T-helper 2 cell treated with Interferon-gamma antibody and Interleukin-4, amounts not matched to agents 5 μg/mL and 100 μg/mL, for 36 hours (primary cell): ENCODE measurements at regions not wholly inside any gene's neighbourhood (a gene's known extent, or its start where the extent isn't known, plus 50 kb on each side); places are given as distances from the start of the nearest gene placed in this dataset.

Experiments used
- DNase-seq: peaks from one replicate; pipeline ENCODE4 v3.0.0; 2021; ENCODE audit warnings: low spot score
- H3K27ac Mint-ChIP-seq: one replicate; pipeline ENCODE4 v1.8.0; 2021; ENCODE audit warnings: mild to moderate bottlenecking, mixed read lengths
- H3K27me3 Mint-ChIP-seq: one replicate; pipeline ENCODE4 v1.8.0; 2021; ENCODE audit warnings: low read depth, mixed read lengths
- H3K36me3 Mint-ChIP-seq: one replicate; pipeline ENCODE4 v1.8.0; 2021; ENCODE audit warnings: low read depth, mixed read lengths
- H3K4me1 Mint-ChIP-seq: one replicate; pipeline ENCODE4 v1.8.0; 2021; ENCODE audit warnings: low read depth, mixed read lengths
- H3K4me3 Mint-ChIP-seq: one replicate; pipeline ENCODE4 v1.8.0; 2022; ENCODE audit warnings: mild to moderate bottlenecking, moderate library complexity, mixed read lengths
- H3K9me3 Mint-ChIP-seq: one replicate; pipeline ENCODE4 v1.8.0; 2021; ENCODE audit warnings: mixed read lengths

- Mint-ChIP-seq H3K27me3 (no peaks in the 10 kb centered on the region), H3K27ac (peak overlapping the region; percentile 91), H3K4me1 (peaks cover 80% of the 10 kb centered on the region), H3K4me3 (peak overlapping the region; percentile 74), H3K36me3 (peaks cover 31% of the 10 kb centered on the region), H3K9me3 (peaks cover 29% of the 10 kb centered on the region)
- DNase-seq, result peak; percentile 65
These were observed 222.8 kb downstream of the ARL4C start for GRCh38 chr2:234273887-234274584.

DNA sequence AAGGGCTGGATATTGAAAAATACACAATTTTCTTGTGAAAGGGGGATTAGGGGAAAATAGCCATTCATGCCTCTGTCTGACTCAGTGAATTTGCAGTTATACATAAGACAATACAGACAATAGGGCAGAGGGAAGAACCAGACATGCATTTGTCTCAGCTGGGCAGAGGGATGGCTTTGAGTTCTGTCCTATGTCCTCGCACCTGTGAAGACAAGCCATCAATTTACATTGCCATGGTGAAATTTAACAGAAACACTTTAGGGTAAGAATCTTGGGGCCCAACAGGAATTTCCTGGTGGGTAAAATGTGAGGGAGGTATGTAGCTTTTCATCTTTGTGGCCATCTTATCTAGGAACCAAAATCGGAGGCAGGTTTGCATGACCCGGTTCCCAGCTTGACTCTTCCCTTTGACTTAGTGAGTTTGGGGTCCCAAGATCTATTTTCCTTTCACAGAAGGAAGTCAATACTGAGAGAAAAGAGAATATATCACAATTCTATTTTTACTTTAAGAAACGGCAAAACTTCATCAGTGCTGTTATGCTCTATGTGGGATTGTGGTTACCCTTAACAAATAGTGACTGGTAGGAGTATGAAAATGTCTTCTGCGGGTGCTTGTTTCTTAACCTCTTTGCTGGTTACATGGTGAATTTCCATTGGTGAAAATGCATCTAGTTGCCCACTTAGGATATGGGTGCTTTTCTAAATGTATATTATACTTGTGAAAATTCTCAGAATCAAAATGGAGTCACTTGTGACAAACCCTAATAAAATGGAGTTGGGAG is 221.8 kb downstream of the SPP2 start:
- H3K4me1 Mint-ChIP-seq, result peaks cover 73% of the 10 kb centered on the region
- peaks cover 20% of the 10 kb centered on the region for H3K36me3 Mint-ChIP-seq
- H3K27me3 Mint-ChIP-seq, result no peaks in the 10 kb centered on the region
- peak overlapping the region; percentile 33 for H3K4me3 Mint-ChIP-seq
- no peak for DNase-seq
- H3K27ac Mint-ChIP-seq, result peak overlapping the region; percentile 67
- H3K9me3 Mint-ChIP-seq, result peaks cover 18% of the 10 kb centered on the region

GRCh38 chr2:234271338-234271737 is 220.8 kb downstream of the SPP2 start:
- no peak for DNase-seq
- peaks cover 18% of the 10 kb centered on the region for H3K9me3 Mint-ChIP-seq
- H3K36me3 Mint-ChIP-seq, result peaks cover 19% of the 10 kb centered on the region
- H3K27ac Mint-ChIP-seq, result no peak overlapping the region
- H3K27me3 Mint-ChIP-seq, result no peaks in the 10 kb centered on the region
- H3K4me3 Mint-ChIP-seq, result no peak overlapping the region
- H3K4me1 Mint-ChIP-seq, result peaks cover 78% of the 10 kb centered on the region

DNA sequence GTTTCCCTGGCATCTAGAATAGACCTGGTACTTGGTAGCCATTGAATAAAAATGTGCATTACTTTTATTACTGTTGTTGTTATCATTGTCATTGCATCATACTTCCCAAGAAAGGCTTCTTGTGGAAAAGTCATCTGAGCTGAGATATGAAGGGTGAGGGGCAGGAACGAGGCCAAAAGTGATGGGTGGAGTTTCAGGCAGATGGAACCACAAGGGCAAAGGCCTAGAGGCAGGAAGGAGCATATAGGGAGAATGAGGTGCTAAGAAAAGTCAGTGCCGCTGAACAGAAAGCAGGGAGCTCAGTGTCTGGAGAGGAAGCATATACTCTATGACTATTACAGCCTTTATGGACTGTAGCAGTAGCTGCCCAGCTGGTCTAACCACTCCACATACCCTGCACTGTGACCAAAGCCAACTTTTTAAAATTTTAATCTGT is 219.3 kb downstream of the SPP2 start:
- no peak for DNase-seq
- H3K9me3 Mint-ChIP-seq, result peaks cover 16% of the 10 kb centered on the region
- H3K4me1 Mint-ChIP-seq, result peaks cover 72% of the 10 kb centered on the region
- H3K36me3 Mint-ChIP-seq, result peaks cover 11% of the 10 kb centered on the region
- H3K27me3 Mint-ChIP-seq, result no peaks in the 10 kb centered on the region
- H3K4me3 Mint-ChIP-seq, result no peak overlapping the region
- peak overlapping the region; percentile 24 for H3K27ac Mint-ChIP-seq

GRCh38 chr2:234267534-234267933 is 217.0 kb downstream of the SPP2 start:
- no peak overlapping the region for H3K27ac Mint-ChIP-seq
- H3K27me3 Mint-ChIP-seq, result no peaks in the 10 kb centered on the region
- H3K9me3 Mint-ChIP-seq, result peaks cover 11% of the 10 kb centered on the region
- peaks cover 6% of the 10 kb centered on the region for H3K36me3 Mint-ChIP-seq
- DNase-seq, result no peak
- peaks cover 52% of the 10 kb centered on the region for H3K4me1 Mint-ChIP-seq
- H3K4me3 Mint-ChIP-seq, result peak overlapping the region; percentile 3

DNA sequence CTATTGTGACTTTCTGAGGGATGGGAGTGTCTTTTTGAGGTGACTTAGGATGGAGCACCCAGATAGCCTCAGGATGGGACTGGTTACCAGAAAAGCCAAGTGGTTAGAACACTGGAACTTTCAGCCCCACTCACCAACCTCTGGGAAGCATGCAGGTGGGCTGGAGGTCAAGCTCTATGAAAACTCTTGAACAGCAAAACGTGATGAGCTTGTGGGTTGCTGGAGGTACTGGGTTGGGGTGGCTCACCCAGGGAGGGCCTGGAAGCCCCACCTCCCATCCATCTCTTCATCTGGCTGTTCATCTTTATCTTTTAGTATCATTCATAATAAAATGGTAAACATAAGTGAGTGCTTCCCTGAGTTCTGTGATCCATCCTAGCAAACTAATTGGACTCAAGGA is 216.4 kb downstream of the SPP2 start:
- no peak for DNase-seq
- Mint-ChIP-seq H3K36me3 (peaks cover 6% of the 10 kb centered on the region), H3K4me3 (no peak overlapping the region), H3K4me1 (peaks cover 46% of the 10 kb centered on the region), H3K9me3 (peaks cover 11% of the 10 kb centered on the region), H3K27ac (peak overlapping the region; percentile 29), H3K27me3 (no peaks in the 10 kb centered on the region)

DNA sequence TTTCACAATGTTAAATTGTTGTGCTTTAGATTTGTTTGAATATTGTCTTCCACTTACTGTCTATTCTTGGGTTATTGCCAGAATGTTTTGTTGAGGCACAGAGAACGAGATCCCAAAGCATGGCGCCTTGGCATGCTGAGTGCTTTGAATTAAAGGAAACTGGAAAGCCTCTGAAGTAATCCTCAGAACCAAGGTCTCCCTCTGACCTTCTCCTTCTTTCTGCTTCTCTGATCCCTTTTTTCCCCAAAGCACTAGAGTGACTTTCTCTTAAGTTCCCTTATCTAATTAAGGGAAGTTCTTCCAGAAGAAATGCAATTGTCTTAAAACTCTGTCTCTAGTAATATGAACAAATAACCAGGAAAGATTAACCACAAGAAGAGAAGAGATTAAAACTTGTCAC is 214.7 kb downstream of the SPP2 start:
- Mint-ChIP-seq H3K4me1 (peaks cover 32% of the 10 kb centered on the region), H3K4me3 (no peak overlapping the region), H3K36me3 (peaks cover 4% of the 10 kb centered on the region), H3K9me3 (peaks cover 11% of the 10 kb centered on the region), H3K27ac (no peak overlapping the region), H3K27me3 (no peaks in the 10 kb centered on the region)
- no peak for DNase-seq

DNA sequence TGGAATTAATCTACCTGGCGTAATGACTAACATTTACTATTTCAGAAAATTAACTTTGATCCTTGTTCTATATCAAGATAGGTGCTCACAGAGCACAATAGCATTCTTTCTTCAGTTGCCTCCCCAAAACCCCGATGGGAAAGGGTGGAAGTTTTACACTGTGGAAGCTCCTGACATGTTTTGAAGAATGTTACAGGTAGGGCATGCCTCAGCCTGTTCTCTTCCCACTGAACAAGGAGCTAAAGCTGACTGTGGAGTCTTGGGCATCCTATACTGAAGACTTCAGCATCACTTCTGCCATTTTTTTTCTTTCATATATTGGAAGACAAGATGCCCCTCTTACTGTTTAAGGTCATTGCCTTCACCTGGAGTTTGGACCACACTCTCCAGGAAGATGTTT is 211.2 kb downstream of the SPP2 start:
- H3K4me3 Mint-ChIP-seq, result no peak overlapping the region
- no peak for DNase-seq
- peaks cover 1% of the 10 kb centered on the region for H3K36me3 Mint-ChIP-seq
- peaks cover 22% of the 10 kb centered on the region for H3K4me1 Mint-ChIP-seq
- H3K27me3 Mint-ChIP-seq, result no peaks in the 10 kb centered on the region
- H3K9me3 Mint-ChIP-seq, result peaks cover 11% of the 10 kb centered on the region
- H3K27ac Mint-ChIP-seq, result no peak overlapping the region

- DNase-seq, result no peak
- Mint-ChIP-seq H3K36me3 (no peaks in the 10 kb centered on the region), H3K9me3 (peaks cover 6% of the 10 kb centered on the region), H3K27ac (no peak overlapping the region), H3K27me3 (peaks cover 2% of the 10 kb centered on the region), H3K4me1 (peaks cover 20% of the 10 kb centered on the region), H3K4me3 (no peak overlapping the region)
These were observed 208.9 kb downstream of the SPP2 start for GRCh38 chr2:234259440-234259839.

DNA sequence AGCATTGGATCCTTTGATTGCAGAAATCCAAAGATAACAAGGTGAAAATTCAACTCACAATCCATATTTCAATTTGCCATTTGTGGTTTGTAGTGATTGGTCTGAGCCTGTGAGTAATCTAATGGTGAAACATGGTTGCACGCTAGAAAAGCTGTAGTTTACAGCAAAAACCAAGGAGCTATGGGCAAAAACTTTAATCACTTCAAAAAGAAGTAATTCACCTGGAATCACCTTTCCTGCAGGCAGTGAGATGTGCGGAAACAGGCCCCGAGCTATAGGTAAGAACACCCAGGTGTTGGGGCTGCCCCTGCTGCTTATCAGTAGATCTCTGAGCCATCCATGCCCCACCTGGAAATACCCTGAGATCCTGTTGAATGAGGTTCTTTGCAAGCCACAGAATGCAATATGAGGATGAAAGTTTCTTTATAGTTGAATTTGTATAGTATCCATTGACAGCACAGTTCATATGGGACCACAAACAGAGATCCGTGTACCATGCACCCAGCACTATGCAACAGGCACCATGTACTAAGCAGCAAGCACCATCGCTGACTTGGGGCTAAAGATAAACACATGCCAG is 208.2 kb downstream of the SPP2 start:
- H3K27me3 Mint-ChIP-seq, result peaks cover 2% of the 10 kb centered on the region
- no peaks in the 10 kb centered on the region for H3K36me3 Mint-ChIP-seq
- H3K4me3 Mint-ChIP-seq, result no peak overlapping the region
- H3K4me1 Mint-ChIP-seq, result peaks cover 20% of the 10 kb centered on the region
- DNase-seq, result no peak
- no peak overlapping the region for H3K27ac Mint-ChIP-seq
- H3K9me3 Mint-ChIP-seq, result peaks cover 6% of the 10 kb centered on the region

DNA sequence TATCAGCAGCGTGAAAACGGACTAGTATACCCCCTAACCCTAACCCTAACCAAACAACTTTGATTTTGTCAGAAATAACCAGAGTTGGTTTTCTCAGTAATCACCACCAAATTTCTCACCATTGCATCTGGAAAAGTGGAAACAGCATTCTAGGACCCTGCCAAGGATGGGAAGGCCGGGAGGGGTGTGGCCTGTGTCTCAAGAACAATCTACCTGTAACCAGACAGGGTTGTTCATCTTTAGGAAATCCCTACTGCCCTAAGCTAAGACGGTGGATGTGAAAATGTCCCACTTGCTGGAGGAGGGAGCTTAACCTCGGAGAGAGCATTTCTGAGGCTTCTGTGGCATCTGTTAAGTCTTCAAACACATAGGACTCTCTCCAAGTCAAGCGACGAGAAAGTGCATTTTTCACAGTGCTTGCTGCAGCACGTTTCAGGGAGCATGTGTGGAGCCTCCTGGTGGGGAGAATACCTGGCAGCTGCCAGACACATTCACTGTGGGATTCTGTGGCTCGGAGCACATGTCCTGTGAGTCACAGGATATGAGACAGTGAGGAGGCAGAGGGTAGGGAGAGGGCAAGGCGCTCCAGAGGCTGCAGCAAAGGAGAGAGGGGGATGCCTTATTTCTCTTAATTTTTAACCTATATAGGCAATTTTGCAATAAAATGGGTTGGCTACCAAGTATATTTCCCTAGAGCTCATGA is 207.5 kb downstream of the SPP2 start:
- no peak overlapping the region for H3K4me3 Mint-ChIP-seq
- peak; percentile 45 for DNase-seq
- no peaks in the 10 kb centered on the region for H3K36me3 Mint-ChIP-seq
- peaks cover 2% of the 10 kb centered on the region for H3K27me3 Mint-ChIP-seq
- no peak overlapping the region for H3K27ac Mint-ChIP-seq
- peaks cover 5% of the 10 kb centered on the region for H3K9me3 Mint-ChIP-seq
- H3K4me1 Mint-ChIP-seq, result peaks cover 20% of the 10 kb centered on the region

GRCh38 chr2:234256516-234256915 is 206.0 kb downstream of the SPP2 start:
- Mint-ChIP-seq H3K9me3 (no peaks in the 10 kb centered on the region), H3K27me3 (peaks cover 10% of the 10 kb centered on the region), H3K27ac (peak overlapping the region; percentile 10), H3K36me3 (no peaks in the 10 kb centered on the region), H3K4me1 (peaks cover 20% of the 10 kb centered on the region), H3K4me3 (no peak overlapping the region)
- no peak for DNase-seq

DNA sequence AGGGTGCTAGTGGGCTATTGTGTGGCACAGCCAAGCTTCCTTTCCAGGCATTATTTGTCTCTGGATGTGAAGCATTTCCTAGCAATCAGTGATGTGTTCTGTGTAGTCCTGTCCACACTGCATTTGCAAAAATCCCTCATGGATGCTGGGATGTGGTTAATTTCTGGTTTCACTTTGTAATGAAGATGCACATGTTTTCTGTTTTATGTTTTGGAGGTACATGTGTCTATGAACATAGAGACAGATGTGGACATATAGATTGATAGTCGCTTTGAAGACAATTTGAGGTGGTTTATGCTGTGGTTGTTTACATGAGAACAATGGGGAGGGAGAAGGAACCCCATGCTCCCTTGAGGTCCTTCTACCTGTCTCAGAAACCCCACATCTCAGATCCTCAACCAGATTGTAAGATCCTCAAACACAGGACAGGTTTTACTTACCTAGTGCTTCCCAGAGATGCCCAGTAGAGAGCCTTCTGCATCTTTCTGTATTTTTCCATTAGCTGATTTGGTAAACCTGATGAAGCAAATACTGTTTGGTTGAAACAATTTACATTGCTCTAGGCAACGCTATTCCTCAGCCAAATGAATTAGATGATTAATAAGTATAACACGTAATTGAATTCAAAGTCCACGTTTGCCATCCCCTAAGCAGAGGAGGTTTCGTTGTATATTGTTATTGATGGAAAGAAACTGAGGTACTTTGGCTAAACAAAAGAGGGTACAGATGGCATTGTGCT is 204.4 kb downstream of the SPP2 start:
- H3K36me3 Mint-ChIP-seq, result no peaks in the 10 kb centered on the region
- H3K27me3 Mint-ChIP-seq, result peaks cover 22% of the 10 kb centered on the region
- no peak for DNase-seq
- H3K9me3 Mint-ChIP-seq, result no peaks in the 10 kb centered on the region
- peaks cover 18% of the 10 kb centered on the region for H3K4me1 Mint-ChIP-seq
- no peak overlapping the region for H3K4me3 Mint-ChIP-seq
- no peak overlapping the region for H3K27ac Mint-ChIP-seq
